ENCODE measurements at regions not wholly inside any gene's neighbourhood (a gene's known extent, or its start where the extent isn't known, plus 50 kb on each side); places are given as distances from the start of the nearest gene placed in this dataset.

DNA sequence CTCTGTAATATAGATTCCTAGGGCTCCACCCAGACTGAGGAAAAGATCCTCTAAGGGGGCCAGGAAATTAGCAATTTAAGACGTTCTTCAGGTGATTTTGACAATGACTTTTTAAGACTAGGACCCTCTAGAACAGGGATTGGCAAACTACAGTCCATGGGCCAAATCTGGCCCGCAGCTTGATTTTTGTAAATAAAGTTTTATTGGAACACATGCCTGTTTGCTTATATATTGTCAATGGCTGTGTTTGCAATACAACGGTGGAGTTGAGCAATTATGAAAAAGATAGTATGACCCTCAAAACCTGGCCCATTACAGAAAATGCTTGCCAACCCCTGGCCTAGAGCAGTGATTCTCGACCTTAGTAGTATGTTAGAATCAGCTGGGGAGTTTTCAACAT lies 181.9 kb downstream of the SOX9 start:
- TF ChIP-seq, protein P1, sequence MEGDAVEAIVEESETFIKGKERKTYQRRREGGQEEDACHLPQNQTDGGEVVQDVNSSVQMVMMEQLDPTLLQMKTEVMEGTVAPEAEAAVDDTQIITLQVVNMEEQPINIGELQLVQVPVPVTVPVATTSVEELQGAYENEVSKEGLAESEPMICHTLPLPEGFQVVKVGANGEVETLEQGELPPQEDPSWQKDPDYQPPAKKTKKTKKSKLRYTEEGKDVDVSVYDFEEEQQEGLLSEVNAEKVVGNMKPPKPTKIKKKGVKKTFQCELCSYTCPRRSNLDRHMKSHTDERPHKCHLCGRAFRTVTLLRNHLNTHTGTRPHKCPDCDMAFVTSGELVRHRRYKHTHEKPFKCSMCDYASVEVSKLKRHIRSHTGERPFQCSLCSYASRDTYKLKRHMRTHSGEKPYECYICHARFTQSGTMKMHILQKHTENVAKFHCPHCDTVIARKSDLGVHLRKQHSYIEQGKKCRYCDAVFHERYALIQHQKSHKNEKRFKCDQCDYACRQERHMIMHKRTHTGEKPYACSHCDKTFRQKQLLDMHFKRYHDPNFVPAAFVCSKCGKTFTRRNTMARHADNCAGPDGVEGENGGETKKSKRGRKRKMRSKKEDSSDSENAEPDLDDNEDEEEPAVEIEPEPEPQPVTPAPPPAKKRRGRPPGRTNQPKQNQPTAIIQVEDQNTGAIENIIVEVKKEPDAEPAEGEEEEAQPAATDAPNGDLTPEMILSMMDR (IDR thresholded peaks at IDR 0.05; ENCODE audit: low read depth, low read length): no peak
- DNase-seq: no peak
- Histone ChIP-seq H3K36me3 (no peaks in the 10 kb centered on the region), H3K4me3 (ENCODE audit: low read depth, low read length) (no peak overlapping the region), H3K27ac (no peak overlapping the region), H3K27me3 (ENCODE audit: insufficient read depth, low read depth, severe bottlenecking) (peaks cover 89% of the 10 kb centered on the region), H3K9me3 (ENCODE audit: severe bottlenecking) (peaks cover 3% of the 10 kb centered on the region)

- Histone ChIP-seq H3K9me3 (ENCODE audit: severe bottlenecking) (peaks cover 3% of the 10 kb centered on the region), H3K27me3 (ENCODE audit: insufficient read depth, low read depth, severe bottlenecking) (peaks cover 89% of the 10 kb centered on the region), H3K27ac (no peak overlapping the region), H3K36me3 (no peaks in the 10 kb centered on the region), H3K4me3 (ENCODE audit: low read depth, low read length) (no peak overlapping the region)
- TF ChIP-seq, protein P1 (IDR thresholded peaks at IDR 0.05; ENCODE audit: low read depth, low read length): no peak
- DNase-seq: no peak
These were observed 183.2 kb downstream of the SOX9 start for GRCh38 chr17:72303787-72304733.

- Histone ChIP-seq H3K36me3 (no peaks in the 10 kb centered on the region), H3K4me3 (ENCODE audit: low read depth, low read length) (no peak overlapping the region), H3K9me3 (ENCODE audit: severe bottlenecking) (peaks cover 3% of the 10 kb centered on the region), H3K27ac (no peak overlapping the region), H3K27me3 (ENCODE audit: insufficient read depth, low read depth, severe bottlenecking) (peaks cover 89% of the 10 kb centered on the region)
- TF ChIP-seq, protein P1 (IDR thresholded peaks at IDR 0.05; ENCODE audit: low read depth, low read length): no peak
- DNase-seq: no peak
These were observed 184.0 kb downstream of the SOX9 start for GRCh38 chr17:72304859-72305258.

DNA sequence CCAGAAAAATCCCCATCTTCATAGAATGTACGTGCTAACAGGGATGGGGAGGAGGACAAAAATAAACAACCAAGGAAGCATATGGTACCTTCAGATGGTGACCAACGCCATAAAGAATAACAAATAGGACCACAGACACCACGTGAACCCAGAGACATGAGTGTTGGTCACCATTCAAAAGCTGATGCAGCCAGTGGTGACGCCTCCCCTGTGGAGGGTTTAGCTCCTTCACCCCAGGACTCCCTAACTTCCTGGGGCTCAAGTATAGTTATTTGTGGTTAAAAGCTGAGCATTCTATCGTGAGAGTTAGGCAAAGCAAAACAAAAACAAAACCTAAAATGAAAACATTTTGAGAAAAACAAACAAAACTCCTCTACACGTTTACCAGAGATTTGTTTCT lies 184.7 kb downstream of the SOX9 start:
- H3K27me3 ChIP-seq (ENCODE audit: insufficient read depth, low read depth, severe bottlenecking): peaks cover 89% of the 10 kb centered on the region
- no peak overlapping the region for H3K4me3 ChIP-seq (ENCODE audit: low read depth, low read length)
- H3K9me3 ChIP-seq (ENCODE audit: severe bottlenecking): peaks cover 3% of the 10 kb centered on the region
- no peak for DNase-seq
- no peak overlapping the region for H3K27ac ChIP-seq
- H3K36me3 ChIP-seq: no peaks in the 10 kb centered on the region
- TF ChIP-seq, protein P1 (IDR thresholded peaks at IDR 0.05; ENCODE audit: low read depth, low read length): no peak

- DNase-seq: no peak
- H3K4me3 ChIP-seq (ENCODE audit: low read depth, low read length): no peak overlapping the region
- H3K27me3 ChIP-seq (ENCODE audit: insufficient read depth, low read depth, severe bottlenecking): peaks cover 89% of the 10 kb centered on the region
- peaks cover 3% of the 10 kb centered on the region for H3K9me3 ChIP-seq (ENCODE audit: severe bottlenecking)
- no peak overlapping the region for H3K27ac ChIP-seq
- no peaks in the 10 kb centered on the region for H3K36me3 ChIP-seq
- TF ChIP-seq, protein P1 (IDR thresholded peaks at IDR 0.05; ENCODE audit: low read depth, low read length): no peak
These were observed 185.2 kb downstream of the SOX9 start for GRCh38 chr17:72306037-72306436.

Data from WERI-Rb-1 (cell line).